KMS-11 (cell line): ENCODE measurements at regions not wholly inside any gene's neighbourhood (a gene's known extent, or its start where the extent isn't known, plus 50 kb on each side); places are given as distances from the start of the nearest gene placed in this dataset.

ENCODE experiments used
- H2AFZ ChIP-seq: fragments of 200-600 bp; sonication (generic); 2 replicates; pipeline ENCODE4 v1.6.1; 2016; ENCODE audit warnings: antibody characterized with exemption, mixed run types, low read depth
- H3K27ac ChIP-seq: fragments of 200-600 bp; sonication (generic); 2 replicates; pipeline ENCODE4 v1.6.1; 2016; ENCODE audit warnings: mild to moderate bottlenecking, mixed run types
- H3K27me3 ChIP-seq: fragments of 200-600 bp; sonication (generic); 2 replicates; pipeline ENCODE4 v1.6.1; 2017; ENCODE audit warnings: mild to moderate bottlenecking, low read depth, mixed run types, moderate library complexity; ENCODE audit not compliant: insufficient read depth
- H3K36me3 ChIP-seq: fragments of 200-600 bp; sonication (generic); 2 replicates; pipeline ENCODE4 v1.6.1; 2017; ENCODE audit warnings: mild to moderate bottlenecking, mixed run types; ENCODE audit not compliant: insufficient read depth
- H3K4me1 ChIP-seq: fragments of 200-600 bp; sonication (generic); 2 replicates; pipeline ENCODE4 v1.6.1; 2016; ENCODE audit warnings: mild to moderate bottlenecking, low read depth, mixed run types; ENCODE audit not compliant: poor library complexity, severe bottlenecking
- H3K4me2 ChIP-seq: fragments of 200-600 bp; sonication (generic); 2 replicates; pipeline ENCODE4 v1.7.0; 2016; ENCODE audit warnings: mild to moderate bottlenecking, mixed run types
- H3K4me3 ChIP-seq: fragments of 200-600 bp; sonication (generic); IDR thresholded peaks from 2 replicates; pipeline ENCODE4 v1.6.1; 2017; ENCODE audit warnings: low read depth, low read length, mixed read lengths; ENCODE audit not compliant: insufficient read depth
- H3K79me2 ChIP-seq: fragments of 200-600 bp; sonication (generic); 2 replicates; pipeline ENCODE4 v1.6.1; 2016; ENCODE audit warnings: low read depth, mixed run types; ENCODE audit not compliant: insufficient read depth
- H3K9ac ChIP-seq: fragments of 200-600 bp; sonication (generic); 2 replicates; pipeline ENCODE4 v1.6.1; 2016; ENCODE audit warnings: mild to moderate bottlenecking, mixed run types
- H4K20me1 ChIP-seq: fragments of 200-600 bp; sonication (generic); 2 replicates; pipeline ENCODE4 v1.6.1; 2016; ENCODE audit warnings: mild to moderate bottlenecking, mixed run types; ENCODE audit not compliant: insufficient read depth
- TF ChIP-seq, protein P1 (sequence below): fragments of 200-600 bp; sonication (generic); conservative IDR thresholded peaks from 2 replicates; pipeline ENCODE4 v1.6.1; 2017; ENCODE audit warnings: low read depth, mild to moderate bottlenecking, antibody characterized with exemption, low read length, moderate library complexity, mixed read lengths

- Histone ChIP-seq H3K4me2 (no peak overlapping the region), H4K20me1 (no peaks in the 10 kb centered on the region), H3K27ac (no peak overlapping the region), H3K4me3 (no peak overlapping the region), H3K27me3 (no peaks in the 10 kb centered on the region), H3K9ac (no peak overlapping the region), H3K79me2 (no peaks in the 10 kb centered on the region), H2AFZ (no peak overlapping the region), H3K4me1 (no peaks in the 10 kb centered on the region), H3K36me3 (no peaks in the 10 kb centered on the region)
- TF ChIP-seq, protein P1, sequence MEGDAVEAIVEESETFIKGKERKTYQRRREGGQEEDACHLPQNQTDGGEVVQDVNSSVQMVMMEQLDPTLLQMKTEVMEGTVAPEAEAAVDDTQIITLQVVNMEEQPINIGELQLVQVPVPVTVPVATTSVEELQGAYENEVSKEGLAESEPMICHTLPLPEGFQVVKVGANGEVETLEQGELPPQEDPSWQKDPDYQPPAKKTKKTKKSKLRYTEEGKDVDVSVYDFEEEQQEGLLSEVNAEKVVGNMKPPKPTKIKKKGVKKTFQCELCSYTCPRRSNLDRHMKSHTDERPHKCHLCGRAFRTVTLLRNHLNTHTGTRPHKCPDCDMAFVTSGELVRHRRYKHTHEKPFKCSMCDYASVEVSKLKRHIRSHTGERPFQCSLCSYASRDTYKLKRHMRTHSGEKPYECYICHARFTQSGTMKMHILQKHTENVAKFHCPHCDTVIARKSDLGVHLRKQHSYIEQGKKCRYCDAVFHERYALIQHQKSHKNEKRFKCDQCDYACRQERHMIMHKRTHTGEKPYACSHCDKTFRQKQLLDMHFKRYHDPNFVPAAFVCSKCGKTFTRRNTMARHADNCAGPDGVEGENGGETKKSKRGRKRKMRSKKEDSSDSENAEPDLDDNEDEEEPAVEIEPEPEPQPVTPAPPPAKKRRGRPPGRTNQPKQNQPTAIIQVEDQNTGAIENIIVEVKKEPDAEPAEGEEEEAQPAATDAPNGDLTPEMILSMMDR, result no peak
Measured at GRCh38 chr14:48748151-48748675, 838.0 kb downstream of the RPS29 start.

DNA sequence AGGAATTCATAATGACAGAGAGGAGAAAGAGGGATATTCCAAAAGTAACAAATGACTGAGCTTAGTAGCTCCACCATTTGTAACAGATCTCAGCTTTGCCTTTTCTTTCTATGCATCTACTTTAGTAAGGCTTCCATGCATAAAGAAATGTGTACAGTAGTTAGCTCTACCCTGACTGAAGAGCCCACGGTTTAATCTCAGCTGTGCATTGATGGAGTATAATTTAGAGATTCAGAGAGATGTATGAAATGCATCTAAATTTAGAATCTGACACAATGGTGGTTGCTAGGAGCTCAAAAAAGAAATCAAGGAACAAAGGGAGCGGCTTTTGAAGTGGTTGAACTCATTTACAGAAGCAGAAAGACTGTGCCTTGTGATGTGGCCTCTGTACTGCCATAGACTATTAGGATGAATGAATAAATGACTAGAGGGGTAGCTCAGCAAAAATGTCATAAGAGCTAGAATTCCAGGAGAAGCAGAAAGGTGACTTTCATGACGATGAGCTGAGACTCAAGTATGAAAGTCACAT lies 838.6 kb downstream of the RPS29 start:
- H2AFZ ChIP-seq, result no peak overlapping the region
- no peak overlapping the region for H3K27ac ChIP-seq
- no peaks in the 10 kb centered on the region for H4K20me1 ChIP-seq
- H3K4me3 ChIP-seq, result no peak overlapping the region
- no peak overlapping the region for H3K9ac ChIP-seq
- TF ChIP-seq, protein P1, result no peak
- H3K27me3 ChIP-seq, result no peaks in the 10 kb centered on the region
- no peaks in the 10 kb centered on the region for H3K79me2 ChIP-seq
- H3K4me1 ChIP-seq, result no peaks in the 10 kb centered on the region
- H3K36me3 ChIP-seq, result no peaks in the 10 kb centered on the region
- no peak overlapping the region for H3K4me2 ChIP-seq

- H3K79me2 ChIP-seq, result no peaks in the 10 kb centered on the region
- H3K36me3 ChIP-seq, result no peaks in the 10 kb centered on the region
- TF ChIP-seq, protein P1, result no peak
- H3K4me2 ChIP-seq, result no peak overlapping the region
- no peaks in the 10 kb centered on the region for H3K4me1 ChIP-seq
- H3K27me3 ChIP-seq, result no peaks in the 10 kb centered on the region
- H3K27ac ChIP-seq, result no peak overlapping the region
- H2AFZ ChIP-seq, result no peak overlapping the region
- H3K9ac ChIP-seq, result no peak overlapping the region
- H4K20me1 ChIP-seq, result no peaks in the 10 kb centered on the region
- H3K4me3 ChIP-seq, result no peak overlapping the region
Measured at GRCh38 chr14:48744202-48744601, 842.0 kb downstream of the RPS29 start.

- no peaks in the 10 kb centered on the region for H3K79me2 ChIP-seq
- no peak overlapping the region for H3K4me2 ChIP-seq
- H4K20me1 ChIP-seq, result no peaks in the 10 kb centered on the region
- TF ChIP-seq, protein P1, result no peak
- no peaks in the 10 kb centered on the region for H3K36me3 ChIP-seq
- no peaks in the 10 kb centered on the region for H3K4me1 ChIP-seq
- H3K9ac ChIP-seq, result no peak overlapping the region
- H3K27me3 ChIP-seq, result no peaks in the 10 kb centered on the region
- no peak overlapping the region for H3K4me3 ChIP-seq
- no peak overlapping the region for H3K27ac ChIP-seq
- no peak overlapping the region for H2AFZ ChIP-seq
Measured at GRCh38 chr14:48738186-48738925, 847.8 kb downstream of the RPS29 start.
